PC-9 (cell line): ENCODE measurements at regions not wholly inside any gene's neighbourhood (a gene's known extent, or its start where the extent isn't known, plus 50 kb on each side); places are given as distances from the start of the nearest gene placed in this dataset.

Source experiments
- BruUV-seq: library from RNA; stranded (reverse); fragments of 400-500 nt; replicated peaks from 2 replicates; lab custom pipeline; 2021; lab: Mats Ljungman, UMichigan
- CTCF ChIA-PET: fragments of 300-600 bp; sonication (Branson Sonifier 250); formaldehyde crosslinking; loops from one replicate; lab custom pipeline; 2022; ENCODE audit warnings: antibody characterized with exemption; lab: Charles Lee
- POLR2A ChIA-PET: fragments of 300-600 bp; sonication (Branson Sonifier 250); formaldehyde crosslinking; loops from one replicate; lab custom pipeline; 2022; ENCODE audit warnings: antibody characterized with exemption; ENCODE audit not compliant: unreplicated experiment; lab: Charles Lee
- DNase-seq, 2 experiments: peaks; one replicate each; pipeline versions ENCODE4 v3.0.0 to v3.0.0-alpha.2; 2015 to 2022; ENCODE audit warnings: mixed read lengths in 1 of 2
- H2AFZ ChIP-seq: fragments of 200-600 bp; sonication (generic); 2 replicates; pipeline ENCODE4 v1.8.1; 2017; ENCODE audit warnings: antibody characterized with exemption
- H3F3A ChIP-seq: fragments of 200-600 bp; sonication (generic); 2 replicates; pipeline ENCODE4 v1.8.1; 2017; ENCODE audit warnings: antibody characterized with exemption, mild to moderate bottlenecking, low read depth; ENCODE audit not compliant: insufficient read depth
- H3K27ac ChIP-seq: fragments of 200-600 bp; sonication (generic); 2 replicates; pipeline ENCODE4 v1.6.1; 2016; ENCODE audit warnings: mixed run types
- H3K27me3 ChIP-seq: fragments of 200-600 bp; sonication (generic); 2 replicates; pipeline ENCODE4 v1.6.1; 2016; ENCODE audit warnings: low read depth, mixed run types; ENCODE audit not compliant: insufficient read depth
- H3K36me3 ChIP-seq: fragments of 200-600 bp; sonication (generic); 2 replicates; pipeline ENCODE4 v1.6.1; 2016; ENCODE audit warnings: low read depth, mixed run types
- H3K4me1 ChIP-seq: fragments of 200-600 bp; sonication (generic); replicated peaks from 2 replicates; pipeline ENCODE4 v1.6.1; 2016; ENCODE audit warnings: mixed run types; ENCODE audit not compliant: insufficient read depth
- H3K4me2 ChIP-seq: fragments of 200-600 bp; sonication (generic); 2 replicates; pipeline ENCODE4 v1.6.1; 2017; ENCODE audit warnings: mixed run types
- H3K4me3 ChIP-seq: fragments of 200-600 bp; sonication (generic); 2 replicates; pipeline ENCODE4 v1.6.1; 2016; ENCODE audit warnings: mixed run types
- H3K79me2 ChIP-seq: fragments of 200-600 bp; sonication (generic); 2 replicates; pipeline ENCODE4 v1.6.1; 2017; ENCODE audit warnings: low read depth, mixed run types
- H3K9me2 ChIP-seq: fragments of 200-600 bp; sonication (generic); 2 replicates; pipeline ENCODE4 v1.8.1; 2017; ENCODE audit warnings: mild to moderate bottlenecking; ENCODE audit not compliant: insufficient read depth
- H3K9me3 ChIP-seq: fragments of 200-600 bp; sonication (generic); 2 replicates; pipeline ENCODE4 v1.8.1; 2016; ENCODE audit warnings: low read depth; ENCODE audit not compliant: insufficient read depth
- H4K20me1 ChIP-seq: fragments of 200-600 bp; sonication (generic); 2 replicates; pipeline ENCODE4 v1.8.1; 2017; ENCODE audit not compliant: insufficient read depth
- CTCF ChIP-seq: fragments of 200-600 bp; sonication (generic); conservative IDR thresholded peaks from 2 replicates; pipeline ENCODE4 v1.6.1; 2017; ENCODE audit warnings: mixed run types, antibody characterized with exemption, mild to moderate bottlenecking, moderate library complexity
- EZH2 ChIP-seq: fragments of 200-600 bp; sonication (generic); IDR thresholded peaks from 2 replicates; pipeline ENCODE4 v1.8.0; 2017; ENCODE audit warnings: antibody characterized with exemption, low read depth
- intact Hi-C: fragments of 100-400 bp; cut with micrococcal nuclease; formaldehyde crosslinking; loops from one replicate; pipeline ENCODE4 v1.10.0; 2022; ENCODE audit not compliant: unreplicated experiment

DNA sequence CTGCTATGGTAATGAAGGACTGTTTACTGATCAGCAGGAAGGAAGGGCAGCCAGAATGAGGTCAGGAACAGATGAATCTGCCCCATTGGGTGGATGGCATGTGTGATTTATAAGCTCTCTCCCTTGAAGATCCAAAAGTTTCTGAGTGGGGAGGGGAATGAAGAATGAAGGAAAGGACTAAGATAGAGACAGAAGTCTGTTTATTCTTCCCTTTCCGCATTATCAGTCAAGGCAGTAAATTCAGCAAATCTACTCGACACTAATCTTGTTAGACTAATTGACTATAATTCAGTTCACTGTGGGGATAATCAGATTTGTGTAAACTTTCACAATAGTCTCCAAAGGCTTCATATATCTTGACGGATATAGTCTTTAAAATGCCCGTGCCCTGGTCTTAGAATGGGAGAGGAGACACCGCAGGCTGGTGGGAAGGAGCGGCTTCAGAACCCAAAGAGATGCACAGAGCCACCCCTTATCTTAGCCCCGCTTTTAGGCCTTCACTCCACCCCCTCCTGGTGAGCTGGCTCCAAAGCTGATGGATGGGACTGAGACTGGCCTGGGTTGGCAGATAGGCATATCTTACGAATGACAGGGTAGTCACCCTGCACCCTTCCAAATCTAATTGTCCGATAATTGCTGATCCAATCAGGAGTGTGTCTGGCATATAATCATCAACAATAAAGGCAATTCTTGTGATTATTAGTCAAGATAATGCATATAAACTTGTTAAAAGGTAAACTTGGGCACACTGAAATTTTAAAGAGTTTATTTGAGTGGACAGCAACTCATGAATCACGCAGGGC lies 76.0 kb upstream of the PPM1J start:
- BruUV-seq, result no TSS peak
- H3K27me3 ChIP-seq, result no peaks in the 10 kb centered on the region
- H3K9me2 ChIP-seq, result no peaks in the 10 kb centered on the region
- H3K4me2 ChIP-seq, result no peak overlapping the region
- no peak overlapping the region for H2AFZ ChIP-seq
- peaks cover 12% of the 10 kb centered on the region; the same call in 1 of the 2 replicates for H3F3A ChIP-seq
- TF ChIP-seq EZH2 (no peak), CTCF (no peak)
- H3K4me3 ChIP-seq, result no peak overlapping the region
- H3K9me3 ChIP-seq, result no peaks in the 10 kb centered on the region
- peaks cover 12% of the 10 kb centered on the region for H3K4me1 ChIP-seq
- CTCF ChIA-PET, result no interaction called here
- POLR2A ChIA-PET, result no interaction called here
- no peaks in the 10 kb centered on the region for H4K20me1 ChIP-seq
- H3K36me3 ChIP-seq, result no peaks in the 10 kb centered on the region
- no peaks in the 10 kb centered on the region for H3K79me2 ChIP-seq
- no peak overlapping the region for H3K27ac ChIP-seq
- DNase-seq, result no peak
- intact Hi-C loops, result no loop called here

GRCh38 chr1:112788561-112788960 lies 73.4 kb upstream of the PPM1J start:
- Histone ChIP-seq H3K4me1 (peaks cover 12% of the 10 kb centered on the region), H3K27me3 (no peaks in the 10 kb centered on the region), H3K9me2 (no peaks in the 10 kb centered on the region), H3K79me2 (no peaks in the 10 kb centered on the region), H3K4me2 (no peak overlapping the region), H3F3A (peaks cover 12% of the 10 kb centered on the region; the same call in 1 of the 2 replicates), H2AFZ (no peak overlapping the region), H3K4me3 (no peak overlapping the region), H4K20me1 (no peaks in the 10 kb centered on the region), H3K27ac (no peak overlapping the region), H3K36me3 (no peaks in the 10 kb centered on the region), H3K9me3 (no peaks in the 10 kb centered on the region; the same call in 1 of the 2 replicates)
- DNase-seq, result no peak
- no TSS peak for BruUV-seq
- ChIA-PET POLR2A (no interaction called here), CTCF (no interaction called here)
- intact Hi-C loops, result no loop called here
- no peak for TF ChIP-seq CTCF
- TF ChIP-seq EZH2, result no peak

DNA sequence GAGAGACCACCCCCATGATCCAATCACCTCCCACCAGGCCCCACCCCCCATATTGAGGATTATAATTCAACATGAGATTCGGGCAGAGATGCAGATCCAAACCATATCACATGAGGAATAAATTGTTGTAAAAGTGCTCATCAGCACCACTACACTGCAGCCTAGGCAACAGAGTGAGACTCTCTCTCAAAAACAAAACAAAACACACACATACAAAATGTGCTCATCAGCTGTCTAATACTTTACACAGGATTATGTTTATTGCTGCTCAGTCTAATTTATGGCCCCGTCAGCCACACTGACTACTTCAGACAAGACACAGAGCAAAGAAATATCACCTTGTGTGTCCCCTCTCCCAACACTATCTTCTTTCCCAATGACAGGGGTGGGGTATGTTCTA lies 72.9 kb upstream of the PPM1J start:
- Histone ChIP-seq H3K4me1 (peaks cover 12% of the 10 kb centered on the region), H3K9me2 (no peaks in the 10 kb centered on the region), H3K4me2 (no peak overlapping the region), H4K20me1 (no peaks in the 10 kb centered on the region), H3K27me3 (no peaks in the 10 kb centered on the region), H3K79me2 (no peaks in the 10 kb centered on the region), H2AFZ (no peak overlapping the region), H3K36me3 (no peaks in the 10 kb centered on the region), H3K27ac (no peak overlapping the region), H3K9me3 (no peaks in the 10 kb centered on the region; the same call in 1 of the 2 replicates), H3K4me3 (no peak overlapping the region), H3F3A (peaks cover 12% of the 10 kb centered on the region; the same call in 1 of the 2 replicates)
- BruUV-seq, result no TSS peak
- ChIA-PET CTCF (no interaction called here), POLR2A (interaction anchor here (0.7 kb wide), 1 partner anchor 93 kb away, joined by 3 read pairs; no protein-coding TSS in a partner anchor)
- intact Hi-C loops, result no loop called here
- no peak for DNase-seq
- TF ChIP-seq CTCF (no peak), EZH2 (no peak)
